ENCODE measurements at regions not wholly inside any gene's neighbourhood (a gene's known extent, or its start where the extent isn't known, plus 50 kb on each side); places are given as distances from the start of the nearest gene placed in this dataset.
"Not testable (repeated sequence)": the region's sequence is repeated elsewhere in the genome, so short reads cannot be mapped to it uniquely, and the experiment has no call there.

DNA sequence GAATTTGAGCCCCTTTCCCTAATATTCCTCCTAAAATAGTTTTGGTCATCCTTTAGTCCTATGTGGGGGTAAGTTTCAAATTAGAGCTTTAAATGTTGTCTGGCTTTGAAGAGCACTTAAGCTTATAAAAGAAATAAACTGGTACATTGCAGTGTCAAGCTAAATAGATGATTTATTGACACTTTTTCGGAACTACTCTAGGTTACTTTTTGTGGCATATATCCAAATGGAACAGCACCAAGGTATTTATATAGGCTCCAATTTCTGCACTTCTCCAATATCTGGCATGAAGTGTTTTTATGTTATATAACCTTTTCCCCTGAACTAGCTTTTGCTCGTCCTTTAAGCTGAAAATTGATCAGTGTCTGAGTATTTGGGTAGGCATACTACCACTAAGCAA lies 402.5 kb downstream of the NFIB start:
- H3K79me2 ChIP-seq (ENCODE audit: control insufficient read depth, insufficient read depth, low read length) = no peaks in the 10 kb centered on the region
- H4K20me1 ChIP-seq (ENCODE audit: control insufficient read depth, insufficient read depth, low read length, poor library complexity, severe bottlenecking) = no peaks in the 10 kb centered on the region
- ChIA-PET CTCF (no interaction called here), POLR2A (no interaction called here)
- intact Hi-C loops (cut with micrococcal nuclease) = no loop called here
- H2AFZ ChIP-seq (ENCODE audit: insufficient read depth, low read depth, low read length, poor library complexity, severe bottlenecking) = no peak overlapping the region
- H3K9me3 ChIP-seq (ENCODE audit: control extremely low read depth in 1 of 3, control insufficient read depth in 2 of 3, insufficient read depth in 1 of 3, low read length in 2 of 3) = no peaks in the 10 kb centered on the region
- TF ChIP-seq, protein P1, sequence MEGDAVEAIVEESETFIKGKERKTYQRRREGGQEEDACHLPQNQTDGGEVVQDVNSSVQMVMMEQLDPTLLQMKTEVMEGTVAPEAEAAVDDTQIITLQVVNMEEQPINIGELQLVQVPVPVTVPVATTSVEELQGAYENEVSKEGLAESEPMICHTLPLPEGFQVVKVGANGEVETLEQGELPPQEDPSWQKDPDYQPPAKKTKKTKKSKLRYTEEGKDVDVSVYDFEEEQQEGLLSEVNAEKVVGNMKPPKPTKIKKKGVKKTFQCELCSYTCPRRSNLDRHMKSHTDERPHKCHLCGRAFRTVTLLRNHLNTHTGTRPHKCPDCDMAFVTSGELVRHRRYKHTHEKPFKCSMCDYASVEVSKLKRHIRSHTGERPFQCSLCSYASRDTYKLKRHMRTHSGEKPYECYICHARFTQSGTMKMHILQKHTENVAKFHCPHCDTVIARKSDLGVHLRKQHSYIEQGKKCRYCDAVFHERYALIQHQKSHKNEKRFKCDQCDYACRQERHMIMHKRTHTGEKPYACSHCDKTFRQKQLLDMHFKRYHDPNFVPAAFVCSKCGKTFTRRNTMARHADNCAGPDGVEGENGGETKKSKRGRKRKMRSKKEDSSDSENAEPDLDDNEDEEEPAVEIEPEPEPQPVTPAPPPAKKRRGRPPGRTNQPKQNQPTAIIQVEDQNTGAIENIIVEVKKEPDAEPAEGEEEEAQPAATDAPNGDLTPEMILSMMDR (IDR thresholded peaks at IDR 0.05) = no peak
- TF ChIP-seq EZH2 (IDR thresholded peaks at IDR 0.05; ENCODE audit: borderline replicate concordance, insufficient read depth, low read depth, low read length, poor library complexity, severe bottlenecking) = no peak
- H3K4me3 Mint-ChIP-seq = no peak overlapping the region
- no peak overlapping the region for H3K4me3 ChIP-seq (ENCODE audit: control extremely low read depth in 1 of 5, extremely low read depth in 1 of 5, insufficient read depth in 1 of 5, low read depth in 2 of 5, low read length in 4 of 5)
- H3K27me3 Mint-ChIP-seq = no peaks in the 10 kb centered on the region
- H3K4me1 Mint-ChIP-seq = no peaks in the 10 kb centered on the region
- no peak overlapping the region for H3K4me2 ChIP-seq (replicated peaks; ENCODE audit: low read depth, low read length, poor library complexity, severe bottlenecking)
- H3K9ac ChIP-seq (ENCODE audit: low read length) = no peak overlapping the region
- DNase-seq (no peak), ATAC-seq (ENCODE audit: low read depth) (no peak)
- H3K36me3 ChIP-seq (replicated peaks in 1 of 2; ENCODE audit: control extremely low read depth in 1 of 2, control insufficient read depth in 1 of 2, extremely low read depth in 1 of 2, insufficient read depth in 2 of 2, low read length in 1 of 2) = no peaks in the 10 kb centered on the region
- no peak overlapping the region for H3K27ac Mint-ChIP-seq
- no peak overlapping the region for H3K27ac ChIP-seq (ENCODE audit: low read length in 2 of 2)
- no CpG with 5 or more reads among the region's 2 CpGs for WGBS (ENCODE audit: insufficient coverage)
- H3K4me1 ChIP-seq (ENCODE audit: control insufficient read depth in 2 of 2, insufficient read depth in 2 of 2, low read length in 2 of 2) = no peaks in the 10 kb centered on the region
- no peaks in the 10 kb centered on the region for H3K9me3 Mint-ChIP-seq (ENCODE audit: insufficient read depth)
- H3K27me3 ChIP-seq (replicated peaks in 1 of 4; ENCODE audit: control extremely low read depth in 1 of 4, control insufficient read depth in 3 of 4, insufficient read depth in 4 of 4, low read length in 3 of 4) = no peaks in the 10 kb centered on the region

DNA sequence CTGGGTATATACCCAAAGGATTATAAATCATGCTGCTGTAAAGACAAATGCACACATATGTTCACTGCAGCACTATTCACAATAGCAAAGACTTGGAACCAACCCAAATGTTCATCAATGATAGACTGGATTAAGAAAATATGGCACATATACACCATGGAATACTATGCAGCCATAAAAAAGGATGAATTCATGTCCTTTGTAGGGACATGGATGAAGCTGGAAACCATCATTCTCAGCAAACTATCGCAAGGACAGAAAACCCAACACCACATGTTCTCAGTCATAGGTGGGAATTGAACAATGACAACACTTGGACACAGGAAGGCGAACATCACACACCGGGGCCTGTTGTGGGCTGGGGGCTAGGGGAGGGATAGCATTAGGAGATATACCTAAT lies 406.1 kb downstream of the NFIB start:
- H3K4me1 ChIP-seq (ENCODE audit: control insufficient read depth in 2 of 2, insufficient read depth in 2 of 2, low read length in 2 of 2); H3K4me2 ChIP-seq (replicated peaks; ENCODE audit: low read depth, low read length, poor library complexity, severe bottlenecking); intact Hi-C loops (cut with micrococcal nuclease); H3K27me3 Mint-ChIP-seq; H2AFZ ChIP-seq (ENCODE audit: insufficient read depth, low read depth, low read length, poor library complexity, severe bottlenecking); POLR2A ChIA-PET; H3K36me3 ChIP-seq (replicated peaks in 1 of 2; ENCODE audit: control extremely low read depth in 1 of 2, control insufficient read depth in 1 of 2, extremely low read depth in 1 of 2, insufficient read depth in 2 of 2, low read length in 1 of 2); H3K4me3 Mint-ChIP-seq; H3K79me2 ChIP-seq (ENCODE audit: control insufficient read depth, insufficient read depth, low read length); H3K4me1 Mint-ChIP-seq; CTCF ChIA-PET; H3K9me3 Mint-ChIP-seq (ENCODE audit: insufficient read depth); H4K20me1 ChIP-seq (ENCODE audit: control insufficient read depth, insufficient read depth, low read length, poor library complexity, severe bottlenecking); DNase-seq; H3K27ac Mint-ChIP-seq; H3K27me3 ChIP-seq (replicated peaks in 1 of 4; ENCODE audit: control extremely low read depth in 1 of 4, control insufficient read depth in 3 of 4, insufficient read depth in 4 of 4, low read length in 3 of 4); H3K9ac ChIP-seq (ENCODE audit: low read length); ATAC-seq (ENCODE audit: low read depth); H3K27ac ChIP-seq (ENCODE audit: low read length in 2 of 2); H3K4me3 ChIP-seq (ENCODE audit: control extremely low read depth in 1 of 5, extremely low read depth in 1 of 5, insufficient read depth in 1 of 5, low read depth in 2 of 5, low read length in 4 of 5); H3K9me3 ChIP-seq (ENCODE audit: control extremely low read depth in 1 of 3, control insufficient read depth in 2 of 3, insufficient read depth in 1 of 3, low read length in 2 of 3): not testable (repeated sequence)
- WGBS (ENCODE audit: insufficient coverage) = no CpG with 5 or more reads among the region's 3 CpGs

Measured in B cell (primary cell).